Endothelial cell of umbilical vein (primary cell): ENCODE measurements at regions not wholly inside any gene's neighbourhood (a gene's known extent, or its start where the extent isn't known, plus 50 kb on each side); places are given as distances from the start of the nearest gene placed in this dataset.

Source experiments
- BruUV-seq: library from RNA; stranded (reverse); fragments of 400-500 nt; replicated peaks from 2 replicates; lab custom pipeline; 2021; lab: Mats Ljungman, UMichigan
- CTCF ChIA-PET: fragments of 300-600, 350-600 bp; sonication (Branson Sonifier 250); formaldehyde crosslinking; loops from one replicate; lab custom pipeline; 2021; ENCODE audit warnings: antibody characterized with exemption, inconsistent platforms; lab: Charles Lee
- POLR2A ChIA-PET: fragments of 300-600, 350-600 bp; sonication (Branson Sonifier 250); formaldehyde crosslinking; loops from one replicate; lab custom pipeline; 2021; ENCODE audit warnings: antibody characterized with exemption, inconsistent platforms; lab: Charles Lee
- DNase-seq: peaks from one replicate; pipeline ENCODE4 v3.0.0-alpha.2; 2011; ENCODE audit warnings: low read depth, low spot score
- FAIRE-seq: peaks from 2 replicates; lab custom pipeline; 2011; peaks lifted over from hg19 to GRCh38; lab: Jason Lieb, UNC
- H2AFZ ChIP-seq: 2 replicates; pipeline ENCODE4 v1.6.0; 2012; ENCODE audit warnings: low read depth, low read length, control low read depth, inconsistent platforms
- H3K27ac ChIP-seq: 2 replicates; pipeline ENCODE4 v1.5.1; 2011; ENCODE audit warnings: low read depth, mild to moderate bottlenecking, control low read depth, low read length, moderate library complexity; ENCODE audit not compliant: insufficient read depth
- H3K27me3 ChIP-seq, 2 experiments: 2 replicates each; pipeline versions ENCODE4 v1.6.0 to v1.6.1; 2011; ENCODE audit warnings: low read length in 2 of 2, mixed read lengths in 1 of 2; ENCODE audit not compliant: control insufficient read depth in 2 of 2, insufficient read depth in 2 of 2
- H3K36me3 ChIP-seq, 2 experiments: 2 replicates in 1 of 2; 3 replicates in 1 of 2; pipeline ENCODE4 v1.5.1; 2011; ENCODE audit warnings: low read length in 2 of 2, mild to moderate bottlenecking in 1 of 2, moderate library complexity in 1 of 2; ENCODE audit not compliant: control insufficient read depth in 2 of 2, insufficient read depth in 2 of 2; ENCODE audit errors: extremely low read depth in 1 of 2
- H3K4me1 ChIP-seq: 3 replicates; pipeline ENCODE4 v1.5.1; 2011; ENCODE audit warnings: mild to moderate bottlenecking, low read length; ENCODE audit not compliant: control insufficient read depth, insufficient read depth; ENCODE audit errors: extremely low read depth
- H3K4me2 ChIP-seq: 2 replicates; pipeline ENCODE4 v1.6.1; 2011; ENCODE audit warnings: low read length, control low read depth, mixed read lengths; ENCODE audit not compliant: insufficient read depth
- H3K4me3 ChIP-seq, 3 experiments: fragments of 200-600 bp in 1 of 3; sonication (generic), shearing (Covaris generic) in 1 of 3; replicated peaks in 1 of 3; 2 replicates each; pipeline ENCODE4 v1.5.1; 2011 to 2016; ENCODE audit warnings: control low read depth in 3 of 3, low read length in 3 of 3, mild to moderate bottlenecking in 2 of 3, inconsistent platforms in 1 of 3, low read depth in 1 of 3, moderate library complexity in 1 of 3; ENCODE audit not compliant: insufficient read depth in 1 of 3
- H3K79me2 ChIP-seq: 2 replicates; pipeline ENCODE4 v1.6.0; 2012; ENCODE audit warnings: low read length, inconsistent platforms; ENCODE audit not compliant: control insufficient read depth, insufficient read depth
- H3K9ac ChIP-seq: replicated peaks from 2 replicates; pipeline ENCODE3; 2011; ENCODE audit warnings: low read length, control low read depth; ENCODE audit not compliant: insufficient read depth; ENCODE audit errors: extremely low read depth
- H3K9me1 ChIP-seq: replicated peaks from 3 replicates; pipeline ENCODE4 v1.6.0; 2011; ENCODE audit warnings: mild to moderate bottlenecking, low read length; ENCODE audit not compliant: control insufficient read depth, insufficient read depth; ENCODE audit errors: extremely low read depth
- H3K9me3 ChIP-seq: replicated peaks from 2 replicates; pipeline ENCODE4 v1.5.1; 2012; ENCODE audit warnings: low read length, inconsistent platforms; ENCODE audit not compliant: control insufficient read depth, insufficient read depth
- H4K20me1 ChIP-seq: replicated peaks from 2 replicates; pipeline ENCODE3; 2011; ENCODE audit warnings: mild to moderate bottlenecking, low read length; ENCODE audit not compliant: control insufficient read depth, insufficient read depth; ENCODE audit errors: extremely low read depth
- EZH2 ChIP-seq: IDR thresholded peaks from 2 replicates; pipeline ENCODE4 v1.6.1; 2012; ENCODE audit warnings: borderline replicate concordance, low read depth, mild to moderate bottlenecking, moderate library complexity, low read length, inconsistent platforms; ENCODE audit not compliant: severe bottlenecking
- FOS ChIP-seq: IDR thresholded peaks from 2 replicates; pipeline ENCODE4 v1.6.1; 2011; ENCODE audit warnings: mild to moderate bottlenecking, low read length, moderate library complexity, borderline replicate concordance; ENCODE audit not compliant: insufficient read depth
- POLR2A ChIP-seq: IDR thresholded peaks from 2 replicates; pipeline ENCODE4 v1.6.1; 2012; ENCODE audit warnings: low read depth, mild to moderate bottlenecking, control low read depth, low read length
- POLR2AphosphoS5 ChIP-seq: IDR thresholded peaks from 2 replicates; pipeline ENCODE4 v1.6.1; 2012; ENCODE audit warnings: low read depth, mild to moderate bottlenecking, control low read depth, low read length, moderate library complexity; ENCODE audit not compliant: insufficient read depth
- dilution Hi-C: fragments of 300-500 bp; cut with MboI; formaldehyde crosslinking; loops from one replicate; pipeline ENCODE4 v1.15.0; 2019; ENCODE audit warnings: low sequenced_read_pairs; ENCODE audit not compliant: extremely low pct_ligation_motif_present
- intact Hi-C: fragments of 100-400 bp; cut with micrococcal nuclease; formaldehyde crosslinking; loops from one replicate; pipeline ENCODE4 v1.10.0; 2022
- TF ChIP-seq, protein P1 (sequence below), 2 donors: IDR thresholded peaks; 1 replicate in 1 of 2; 2 replicates in 1 of 2; pipeline ENCODE4 v1.5.1; 2011; ENCODE audit warnings: low read length in 2 of 2, mild to moderate bottlenecking in 2 of 2, moderate library complexity in 2 of 2, control low read depth in 1 of 2, inconsistent platforms in 1 of 2, low read depth in 1 of 2; ENCODE audit not compliant: insufficient read depth in 1 of 2; ENCODE audit errors: extremely low read depth in 1 of 2

DNA sequence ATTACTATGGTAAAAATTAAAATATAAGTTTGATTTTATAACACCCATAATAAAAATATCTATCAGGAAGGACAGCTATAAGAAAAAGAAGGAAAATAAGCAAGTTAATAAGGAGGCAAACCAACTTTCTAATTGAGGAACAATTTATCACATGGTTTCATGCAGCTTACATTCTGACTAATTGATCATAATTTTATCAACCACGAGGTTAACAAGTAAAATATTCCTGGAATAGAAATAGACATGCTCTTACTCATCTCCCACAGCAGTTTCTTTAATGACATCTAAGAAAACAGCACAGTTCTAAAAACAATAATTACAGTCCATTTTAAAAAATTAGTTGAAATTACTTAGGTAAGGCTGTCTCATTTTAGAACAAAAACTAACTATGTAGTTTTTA is 130.8 kb upstream of the KRR1 start:
- intact Hi-C loops (no loop called here), dilution Hi-C loops (no loop called here)
- TF ChIP-seq POLR2A (no peak), POLR2AphosphoS5 (no peak), EZH2 (no peak)
- TF ChIP-seq, protein P1, sequence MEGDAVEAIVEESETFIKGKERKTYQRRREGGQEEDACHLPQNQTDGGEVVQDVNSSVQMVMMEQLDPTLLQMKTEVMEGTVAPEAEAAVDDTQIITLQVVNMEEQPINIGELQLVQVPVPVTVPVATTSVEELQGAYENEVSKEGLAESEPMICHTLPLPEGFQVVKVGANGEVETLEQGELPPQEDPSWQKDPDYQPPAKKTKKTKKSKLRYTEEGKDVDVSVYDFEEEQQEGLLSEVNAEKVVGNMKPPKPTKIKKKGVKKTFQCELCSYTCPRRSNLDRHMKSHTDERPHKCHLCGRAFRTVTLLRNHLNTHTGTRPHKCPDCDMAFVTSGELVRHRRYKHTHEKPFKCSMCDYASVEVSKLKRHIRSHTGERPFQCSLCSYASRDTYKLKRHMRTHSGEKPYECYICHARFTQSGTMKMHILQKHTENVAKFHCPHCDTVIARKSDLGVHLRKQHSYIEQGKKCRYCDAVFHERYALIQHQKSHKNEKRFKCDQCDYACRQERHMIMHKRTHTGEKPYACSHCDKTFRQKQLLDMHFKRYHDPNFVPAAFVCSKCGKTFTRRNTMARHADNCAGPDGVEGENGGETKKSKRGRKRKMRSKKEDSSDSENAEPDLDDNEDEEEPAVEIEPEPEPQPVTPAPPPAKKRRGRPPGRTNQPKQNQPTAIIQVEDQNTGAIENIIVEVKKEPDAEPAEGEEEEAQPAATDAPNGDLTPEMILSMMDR (IDR thresholded peaks at IDR 0.05; ENCODE audit: extremely low read depth in 1 of 2, insufficient read depth in 1 of 2, low read depth in 1 of 2, low read length in 2 of 2), result no peak
- no peaks in the 10 kb centered on the region for H4K20me1 ChIP-seq
- H3K4me3 ChIP-seq, result no peak overlapping the region
- H3K4me1 ChIP-seq, result no peaks in the 10 kb centered on the region
- DNase-seq, result no peak
- no peaks in the 10 kb centered on the region for H3K9me3 ChIP-seq
- no peak overlapping the region for H3K4me2 ChIP-seq
- no peak overlapping the region for H3K9ac ChIP-seq
- no peak overlapping the region for H3K27ac ChIP-seq
- POLR2A ChIA-PET, result no interaction called here
- no peaks in the 10 kb centered on the region for H3K36me3 ChIP-seq
- no peak overlapping the region for H2AFZ ChIP-seq
- H3K9me1 ChIP-seq, result no peaks in the 10 kb centered on the region
- H3K79me2 ChIP-seq, result no peaks in the 10 kb centered on the region
- CTCF ChIA-PET, result interaction anchor here (2.8 kb wide), 1 partner anchor 9 kb away, joined by 10 read pairs; no protein-coding TSS in a partner anchor
- FAIRE-seq, result no peak
- no peaks in the 10 kb centered on the region for H3K27me3 ChIP-seq
- BruUV-seq, result no TSS peak

DNA sequence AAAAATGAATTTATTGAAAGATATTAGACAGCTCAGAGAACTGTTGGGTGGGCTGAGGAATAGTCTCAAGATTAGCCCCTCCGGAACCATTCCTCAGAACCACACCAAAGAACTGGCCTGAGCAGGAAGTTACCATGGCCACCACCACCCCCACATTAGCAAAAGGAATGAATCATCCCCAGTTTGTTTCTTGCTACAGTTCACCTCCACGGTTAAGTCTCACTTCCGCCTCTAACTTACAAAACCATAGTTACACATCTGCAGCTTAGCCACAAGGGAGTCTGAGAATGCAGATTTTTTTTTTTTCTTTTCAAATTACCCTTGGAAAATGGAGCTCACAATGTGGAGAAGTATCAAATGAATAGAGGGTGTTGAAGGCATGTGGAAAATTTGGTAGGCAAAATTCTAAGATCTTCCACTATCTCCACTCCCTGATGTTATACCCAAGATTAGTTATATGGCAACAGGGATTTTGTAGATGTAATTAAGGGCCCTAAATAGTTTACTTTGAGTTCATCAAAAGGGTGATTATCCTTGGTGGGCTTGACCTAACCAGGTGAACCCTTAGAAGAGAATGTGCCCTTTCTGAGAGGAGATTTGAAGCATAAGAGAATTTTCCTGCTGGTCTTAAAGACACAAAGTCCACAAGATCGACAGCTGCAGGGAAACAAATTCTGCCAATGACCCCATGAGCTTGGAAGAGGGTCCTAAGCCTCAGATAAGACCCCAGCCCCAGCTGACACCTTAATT is 129.8 kb upstream of the KRR1 start:
- no peaks in the 10 kb centered on the region for H3K4me1 ChIP-seq
- H3K9me1 ChIP-seq, result no peaks in the 10 kb centered on the region
- peak overlapping the region; percentile 6 for H2AFZ ChIP-seq
- H3K9me3 ChIP-seq, result no peaks in the 10 kb centered on the region
- no peak overlapping the region for H3K27ac ChIP-seq
- POLR2A ChIA-PET, result no interaction called here
- no peaks in the 10 kb centered on the region for H3K27me3 ChIP-seq
- no peak overlapping the region for H3K4me3 ChIP-seq
- no peak overlapping the region for H3K4me2 ChIP-seq
- FAIRE-seq, result no peak
- CTCF ChIA-PET, result interaction anchor here (0.9 to 2.8 kb wide), 2 partner anchors 9 to 10 kb away, joined by 3 to 10 read pairs; no protein-coding TSS in a partner anchor
- H3K36me3 ChIP-seq, result no peaks in the 10 kb centered on the region
- TF ChIP-seq FOS, result peak; percentile 22
- TF ChIP-seq, protein P1 (IDR thresholded peaks at IDR 0.05; ENCODE audit: extremely low read depth in 1 of 2, insufficient read depth in 1 of 2, low read depth in 1 of 2, low read length in 2 of 2), result no peak
- H4K20me1 ChIP-seq, result no peaks in the 10 kb centered on the region
- dilution Hi-C loops (no loop called here), intact Hi-C loops (no loop called here)
- no peak for DNase-seq
- H3K9ac ChIP-seq, result no peak overlapping the region
- no peaks in the 10 kb centered on the region for H3K79me2 ChIP-seq
- BruUV-seq, result no TSS peak
